WTC11 (cell line): ENCODE measurements at regions not wholly inside any gene's neighbourhood (a gene's known extent, or its start where the extent isn't known, plus 50 kb on each side); places are given as distances from the start of the nearest gene placed in this dataset.

Experiments used
- ATAC-seq: fragments of 200-7000 bp; cut with Tn5 transposase; 2 replicates; pipeline ENCODE4 v1.10.0; 2021; ENCODE audit warnings: mild to moderate bottlenecking, moderate library complexity
- CTCF ChIA-PET: fragments of 300-600 bp; sonication (Branson Sonifier 250); formaldehyde crosslinking; loops from one replicate; lab custom pipeline; 2021; ENCODE audit warnings: antibody characterized with exemption; lab: Charles Lee
- POLR2A ChIA-PET: fragments of 350-600 bp; sonication (Branson Sonifier 250); formaldehyde crosslinking; loops from one replicate; lab custom pipeline; 2021; ENCODE audit warnings: antibody characterized with exemption; lab: Charles Lee
- DNase-seq: peaks from one replicate; pipeline ENCODE4 v3.0.0; 2021; ENCODE audit warnings: low spot score
- H3K27ac Mint-ChIP-seq: 2 replicates; pipeline ENCODE4 v1.8.0; 2021; ENCODE audit warnings: mixed read lengths
- H3K27me3 Mint-ChIP-seq: 2 replicates; pipeline ENCODE4 v1.8.0; 2021; ENCODE audit warnings: low read depth, mild to moderate bottlenecking, moderate library complexity, mixed read lengths
- H3K36me3 Mint-ChIP-seq: 2 replicates; pipeline ENCODE4 v1.8.0; 2021; ENCODE audit warnings: mixed read lengths
- H3K4me1 Mint-ChIP-seq: 2 replicates; pipeline ENCODE4 v1.8.0; 2022; ENCODE audit warnings: mixed read lengths
- H3K4me3 Mint-ChIP-seq: 2 replicates; pipeline ENCODE4 v1.8.0; 2021; ENCODE audit warnings: mild to moderate bottlenecking, moderate library complexity, mixed read lengths
- H3K9me3 Mint-ChIP-seq: 2 replicates; pipeline ENCODE4 v1.8.0; 2021; ENCODE audit warnings: mixed read lengths
- ATF1 ChIP-seq: sonication (generic); formaldehyde crosslinking; IDR thresholded peaks from 2 replicates; pipeline ENCODE4 v1.8.1; 2023; ENCODE audit warnings: mild to moderate bottlenecking, moderate library complexity, missing genetic modification reagents
- CREM ChIP-seq: sonication (generic); formaldehyde crosslinking; IDR thresholded peaks from 2 replicates; pipeline ENCODE4 v1.8.1; 2022; ENCODE audit warnings: mild to moderate bottlenecking, missing genetic modification reagents, moderate library complexity
- ELF4 ChIP-seq: sonication (generic); formaldehyde crosslinking; IDR thresholded peaks from 2 replicates; pipeline ENCODE4 v1.8.1; 2022; ENCODE audit warnings: low read depth, mild to moderate bottlenecking, moderate library complexity, missing genetic modification reagents
- ERG ChIP-seq: fragments of 250-450 bp; sonication (Bioruptor Pico); IDR thresholded peaks from 2 replicates; pipeline ENCODE4 v1.8.0; 2021; ENCODE audit warnings: mild to moderate bottlenecking
- FOXP1 ChIP-seq: sonication (generic); formaldehyde crosslinking; IDR thresholded peaks from 2 replicates; pipeline ENCODE4 v1.8.0; 2022; ENCODE audit warnings: missing genetic modification reagents, mild to moderate bottlenecking, moderate library complexity, borderline replicate concordance
- GRHL2 ChIP-seq: fragments of 250-450 bp; sonication (Bioruptor Pico); IDR thresholded peaks from 2 replicates; pipeline ENCODE4 v1.8.0; 2022; ENCODE audit warnings: mild to moderate bottlenecking, moderate library complexity; ENCODE audit not compliant: insufficient replicate concordance, severe bottlenecking
- KAT7 ChIP-seq: sonication (generic); formaldehyde crosslinking; IDR thresholded peaks from 2 replicates; pipeline ENCODE4 v1.8.1; 2023; ENCODE audit warnings: missing genetic modification reagents, mild to moderate bottlenecking, borderline replicate concordance
- NFE2L1 ChIP-seq: sonication (generic); formaldehyde crosslinking; IDR thresholded peaks from 2 replicates; pipeline ENCODE4 v1.8.1; 2023; ENCODE audit warnings: missing genetic modification reagents
- NR1H2 ChIP-seq: sonication (generic); formaldehyde crosslinking; IDR thresholded peaks from 2 replicates; pipeline ENCODE4 v1.9.0; 2021; ENCODE audit warnings: mild to moderate bottlenecking, moderate library complexity, missing genetic modification reagents
- NR3C1 ChIP-seq: sonication (generic); formaldehyde crosslinking; conservative IDR thresholded peaks from 2 replicates; pipeline ENCODE4 v1.8.1; 2023; ENCODE audit warnings: low read depth, mild to moderate bottlenecking, missing genetic modification reagents
- PRRX2 ChIP-seq: fragments of 250-450 bp; sonication (Bioruptor Pico); IDR thresholded peaks from 2 replicates; pipeline ENCODE4 v1.8.0; 2021; ENCODE audit warnings: mild to moderate bottlenecking
- SP1 ChIP-seq: sonication (generic); formaldehyde crosslinking; conservative IDR thresholded peaks from 2 replicates; pipeline ENCODE4 v1.8.1; 2022; ENCODE audit warnings: missing genetic modification reagents
- TP53 ChIP-seq: sonication (generic); formaldehyde crosslinking; IDR thresholded peaks from 2 replicates; pipeline ENCODE4 v1.8.1; 2023; ENCODE audit warnings: mild to moderate bottlenecking, missing genetic modification reagents
- ZNF263 ChIP-seq: sonication (generic); formaldehyde crosslinking; IDR thresholded peaks from 2 replicates; pipeline ENCODE4 v1.8.1; 2022; ENCODE audit warnings: low read depth, mild to moderate bottlenecking, moderate library complexity, missing genetic modification reagents
- ZNF281 ChIP-seq: sonication (generic); formaldehyde crosslinking; IDR thresholded peaks from 2 replicates; pipeline ENCODE4 v1.8.0; 2023; ENCODE audit warnings: mild to moderate bottlenecking, missing genetic modification reagents
- TF ChIP-seq, protein P1 (sequence below): sonication (generic); formaldehyde crosslinking; IDR thresholded peaks from 2 replicates; pipeline ENCODE4 v1.8.0; 2023; ENCODE audit warnings: missing genetic modification reagents

DNA sequence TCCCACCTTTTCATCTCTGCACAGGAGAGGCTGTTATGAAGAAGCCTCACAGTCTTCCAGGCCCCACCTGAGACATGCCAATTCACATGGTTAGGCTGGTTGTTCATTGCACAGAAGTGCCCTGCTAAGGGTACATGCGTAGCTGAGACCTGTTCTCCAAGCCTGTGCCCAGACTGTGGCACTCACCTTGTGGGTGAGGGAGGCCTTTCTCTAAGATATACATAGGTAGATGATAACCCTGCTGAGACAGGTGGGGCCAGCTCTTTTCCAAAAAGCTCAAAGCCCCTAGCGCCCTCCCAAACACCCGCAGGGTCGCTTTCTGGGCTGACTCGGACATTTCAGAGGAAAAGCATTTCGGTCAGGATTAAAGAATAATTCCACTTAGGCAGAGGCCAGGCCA, 53.5 kb upstream of the ZNF507 start:
- no peak for ATAC-seq
- no peaks in the 10 kb centered on the region for H3K36me3 Mint-ChIP-seq
- CTCF ChIA-PET, result interaction anchor here (1.5 kb wide), 1 partner anchor 27 kb away, joined by 6 read pairs; no protein-coding TSS in a partner anchor
- no peaks in the 10 kb centered on the region for H3K27me3 Mint-ChIP-seq
- no peaks in the 10 kb centered on the region for H3K9me3 Mint-ChIP-seq
- no peak overlapping the region for H3K4me3 Mint-ChIP-seq
- TF ChIP-seq CREM (CRISPR knock-in tag) (no peak), ELF4 (no peak), KAT7 (CRISPR knock-in tag) (no peak), PRRX2 (no peak), FOXP1 (CRISPR knock-in tag) (no peak), TP53 (CRISPR knock-in tag) (no peak), SP1 (no peak), NR3C1 (CRISPR knock-in tag) (no peak), ERG (CRISPR knock-in tag) (no peak), ATF1 (no peak), ZNF263 (no peak), NFE2L1 (no peak), GRHL2 (CRISPR knock-in tag) (no peak), NR1H2 (CRISPR knock-in tag) (no peak)
- TF ChIP-seq, protein P1, sequence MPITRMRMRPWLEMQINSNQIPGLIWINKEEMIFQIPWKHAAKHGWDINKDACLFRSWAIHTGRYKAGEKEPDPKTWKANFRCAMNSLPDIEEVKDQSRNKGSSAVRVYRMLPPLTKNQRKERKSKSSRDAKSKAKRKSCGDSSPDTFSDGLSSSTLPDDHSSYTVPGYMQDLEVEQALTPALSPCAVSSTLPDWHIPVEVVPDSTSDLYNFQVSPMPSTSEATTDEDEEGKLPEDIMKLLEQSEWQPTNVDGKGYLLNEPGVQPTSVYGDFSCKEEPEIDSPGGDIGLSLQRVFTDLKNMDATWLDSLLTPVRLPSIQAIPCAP (CRISPR knock-in tag), result no peak
- peaks cover 8% of the 10 kb centered on the region; the same call in 1 of the 2 replicates for H3K4me1 Mint-ChIP-seq
- no peak for DNase-seq
- no peak overlapping the region for H3K27ac Mint-ChIP-seq
- POLR2A ChIA-PET, result no interaction called here

GRCh38 chr19:32294871-32295438, 50.5 kb upstream of the ZNF507 start:
- POLR2A ChIA-PET, result no interaction called here
- no peak for ATAC-seq

More at GRCh38 chr19:32294871-32295438, 50.5 kb upstream of the ZNF507 start:
- H3K9me3 Mint-ChIP-seq, result peaks cover 16% of the 10 kb centered on the region
- no peak overlapping the region for H3K4me3 Mint-ChIP-seq
- no peaks in the 10 kb centered on the region for H3K36me3 Mint-ChIP-seq
- no peak for TF ChIP-seq ZNF281
- no peaks in the 10 kb centered on the region for H3K27me3 Mint-ChIP-seq
- no peak overlapping the region for H3K27ac Mint-ChIP-seq
- CTCF ChIA-PET, result interaction anchor here (1.5 kb wide), 1 partner anchor 24 kb away, joined by 6 read pairs; no protein-coding TSS in a partner anchor
- no peak for DNase-seq
- H3K4me1 Mint-ChIP-seq, result no peaks in the 10 kb centered on the region
